ENCODE measurements at regions not wholly inside any gene's neighbourhood (a gene's known extent, or its start where the extent isn't known, plus 50 kb on each side); places are given as distances from the start of the nearest gene placed in this dataset.
"Not testable (repeated sequence)": the region's sequence is repeated elsewhere in the genome, so short reads cannot be mapped to it uniquely, and the experiment has no call there.

- TF ChIP-seq FOXM1 (IDR thresholded peaks at IDR 0.05; ENCODE audit: borderline replicate concordance); ELF4 (IDR thresholded peaks at IDR 0.05); TARDBP (IDR thresholded peaks at IDR 0.05); ZNF384 (IDR thresholded peaks at IDR 0.05); NFRKB (IDR thresholded peaks at IDR 0.05); SP1 (IDR thresholded peaks at IDR 0.05); BHLHE40 (IDR thresholded peaks at IDR 0.05; ENCODE audit: borderline replicate concordance); FOXA1 (IDR thresholded peaks at IDR 0.05); FOXK2 (IDR thresholded peaks at IDR 0.05); PKNOX1 (IDR thresholded peaks at IDR 0.05); ARNT (IDR thresholded peaks at IDR 0.05): not testable (repeated sequence)
Measured at GRCh38 chr18:39227769-39228168, 1662.2 kb upstream of the CELF4 start.

All from HEK293T (cell line).